ENCODE measurements at regions not wholly inside any gene's neighbourhood (a gene's known extent, or its start where the extent isn't known, plus 50 kb on each side); places are given as distances from the start of the nearest gene placed in this dataset.

DNA sequence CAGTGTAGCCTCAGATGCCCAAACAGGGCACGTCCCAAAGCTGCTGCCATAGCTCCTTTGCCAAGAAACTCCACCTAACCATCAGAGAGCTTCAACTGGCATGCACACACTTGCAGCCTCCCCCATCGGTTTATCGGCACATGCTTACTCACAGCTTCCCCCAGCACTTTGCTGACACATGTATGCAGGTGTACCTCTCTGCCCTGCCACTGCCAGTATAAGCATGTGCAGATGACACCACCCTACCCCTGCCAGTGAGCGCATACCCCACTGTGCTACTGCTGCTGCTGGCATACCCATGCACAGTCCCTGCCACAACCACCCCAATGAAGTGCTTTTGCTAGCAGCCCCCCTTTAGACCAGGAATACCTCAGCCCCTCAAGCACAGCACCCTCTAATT, 1231.0 kb downstream of the DSC3 start:
- no peak for FAIRE-seq

DNA sequence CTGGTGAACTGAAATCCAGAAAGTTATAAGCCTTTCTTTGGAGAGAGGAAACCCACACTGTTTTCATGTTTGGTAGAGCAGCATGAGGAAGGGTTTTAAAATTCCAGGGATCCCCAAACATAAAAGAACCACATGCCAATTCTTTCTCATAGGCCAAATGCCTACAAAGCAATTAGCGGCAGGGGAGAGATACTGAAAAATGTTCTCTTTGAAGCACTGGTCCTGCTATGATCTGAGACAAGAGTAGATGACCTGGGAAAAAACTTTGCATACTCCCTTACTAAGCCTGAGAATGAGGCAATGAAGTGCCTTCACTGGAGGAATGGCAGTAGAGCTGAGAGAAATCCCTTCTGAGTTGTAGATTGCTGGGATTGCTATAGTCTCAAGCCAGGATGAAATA, 1261.7 kb downstream of the DSC3 start:
- Histone ChIP-seq H2AFZ (ENCODE audit: control insufficient read depth, low read length) (no peak overlapping the region), H3K4me1 (ENCODE audit: control insufficient read depth, extremely low read depth, insufficient read depth, low read length) (no peaks in the 10 kb centered on the region), H3K36me3 (ENCODE audit: control insufficient read depth in 2 of 2, extremely low read depth in 1 of 2, insufficient read depth in 2 of 2, low read length in 2 of 2) (no peaks in the 10 kb centered on the region), H3K9me1 (ENCODE audit: control insufficient read depth, extremely low read depth, insufficient read depth, low read length) (no peaks in the 10 kb centered on the region), H3K79me2 (ENCODE audit: control insufficient read depth, insufficient read depth, low read length) (no peaks in the 10 kb centered on the region), H3K27ac (ENCODE audit: control insufficient read depth, insufficient read depth, low read length) (no peak overlapping the region), H3K4me3 (ENCODE audit: control insufficient read depth in 2 of 3, extremely low read depth in 1 of 3, insufficient read depth in 2 of 3, low read depth in 1 of 3, low read length in 3 of 3) (no peak overlapping the region), H4K20me1 (ENCODE audit: control insufficient read depth, extremely low read depth, insufficient read depth, low read length) (no peaks in the 10 kb centered on the region), H3K9me3 (ENCODE audit: control insufficient read depth, low read depth, low read length) (no peaks in the 10 kb centered on the region), H3K4me2 (ENCODE audit: control insufficient read depth, extremely low read depth, insufficient read depth, low read depth, low read length) (no peak overlapping the region), H3K9ac (ENCODE audit: control insufficient read depth, extremely low read depth, insufficient read depth, low read length) (no peak overlapping the region), H3K27me3 (ENCODE audit: control insufficient read depth, extremely low read depth, insufficient read depth, low read length) (no peaks in the 10 kb centered on the region)
- DNase-seq (ENCODE audit: low read depth, low spot score) (no peak), FAIRE-seq (no peak)
- dilution Hi-C loops (cut with MboI; ENCODE audit: extremely low pct_ligation_motif_present, low sequenced_read_pairs): no loop called here
- TF ChIP-seq, protein P1, sequence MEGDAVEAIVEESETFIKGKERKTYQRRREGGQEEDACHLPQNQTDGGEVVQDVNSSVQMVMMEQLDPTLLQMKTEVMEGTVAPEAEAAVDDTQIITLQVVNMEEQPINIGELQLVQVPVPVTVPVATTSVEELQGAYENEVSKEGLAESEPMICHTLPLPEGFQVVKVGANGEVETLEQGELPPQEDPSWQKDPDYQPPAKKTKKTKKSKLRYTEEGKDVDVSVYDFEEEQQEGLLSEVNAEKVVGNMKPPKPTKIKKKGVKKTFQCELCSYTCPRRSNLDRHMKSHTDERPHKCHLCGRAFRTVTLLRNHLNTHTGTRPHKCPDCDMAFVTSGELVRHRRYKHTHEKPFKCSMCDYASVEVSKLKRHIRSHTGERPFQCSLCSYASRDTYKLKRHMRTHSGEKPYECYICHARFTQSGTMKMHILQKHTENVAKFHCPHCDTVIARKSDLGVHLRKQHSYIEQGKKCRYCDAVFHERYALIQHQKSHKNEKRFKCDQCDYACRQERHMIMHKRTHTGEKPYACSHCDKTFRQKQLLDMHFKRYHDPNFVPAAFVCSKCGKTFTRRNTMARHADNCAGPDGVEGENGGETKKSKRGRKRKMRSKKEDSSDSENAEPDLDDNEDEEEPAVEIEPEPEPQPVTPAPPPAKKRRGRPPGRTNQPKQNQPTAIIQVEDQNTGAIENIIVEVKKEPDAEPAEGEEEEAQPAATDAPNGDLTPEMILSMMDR (optimal IDR thresholded peaks at IDR 0.05 in 1 of 3, IDR thresholded peaks at IDR 0.05 in 1 of 3, conservative IDR thresholded peaks at IDR 0.05 in 1 of 3; ENCODE audit: extremely low read depth in 1 of 3, insufficient read depth in 2 of 3, low read length in 3 of 3): no peak
- TF ChIP-seq EZH2 (IDR thresholded peaks at IDR 0.05; ENCODE audit: low read length): no peak

More for the DNA sequence above, 1231.0 kb downstream of the DSC3 start:
- H3K4me1 ChIP-seq (ENCODE audit: control insufficient read depth, extremely low read depth, insufficient read depth, low read length): no peaks in the 10 kb centered on the region
- DNase-seq (ENCODE audit: low read depth, low spot score): no peak
- no peaks in the 10 kb centered on the region for H3K27me3 ChIP-seq (ENCODE audit: control insufficient read depth, extremely low read depth, insufficient read depth, low read length)
- H3K27ac ChIP-seq (ENCODE audit: control insufficient read depth, insufficient read depth, low read length): no peak overlapping the region
- H3K4me3 ChIP-seq (ENCODE audit: control insufficient read depth in 2 of 3, extremely low read depth in 1 of 3, insufficient read depth in 2 of 3, low read depth in 1 of 3, low read length in 3 of 3): no peak overlapping the region
- no peaks in the 10 kb centered on the region for H3K36me3 ChIP-seq (ENCODE audit: control insufficient read depth in 2 of 2, extremely low read depth in 1 of 2, insufficient read depth in 2 of 2, low read length in 2 of 2)
- H3K9ac ChIP-seq (ENCODE audit: control insufficient read depth, extremely low read depth, insufficient read depth, low read length): no peak overlapping the region
- TF ChIP-seq EZH2 (IDR thresholded peaks at IDR 0.05; ENCODE audit: low read length): no peak
- TF ChIP-seq, protein P1 (optimal IDR thresholded peaks at IDR 0.05 in 1 of 3, IDR thresholded peaks at IDR 0.05 in 1 of 3, conservative IDR thresholded peaks at IDR 0.05 in 1 of 3; ENCODE audit: extremely low read depth in 1 of 3, insufficient read depth in 2 of 3, low read length in 3 of 3): no peak
- H2AFZ ChIP-seq (ENCODE audit: control insufficient read depth, low read length): no peak overlapping the region
- dilution Hi-C loops (cut with MboI; ENCODE audit: extremely low pct_ligation_motif_present, low sequenced_read_pairs): no loop called here
- no peak overlapping the region for H3K4me2 ChIP-seq (ENCODE audit: control insufficient read depth, extremely low read depth, insufficient read depth, low read depth, low read length)
- H3K9me1 ChIP-seq (ENCODE audit: control insufficient read depth, extremely low read depth, insufficient read depth, low read length): no peaks in the 10 kb centered on the region
- H3K9me3 ChIP-seq (ENCODE audit: control insufficient read depth, low read depth, low read length): no peaks in the 10 kb centered on the region
- H4K20me1 ChIP-seq (ENCODE audit: control insufficient read depth, extremely low read depth, insufficient read depth, low read length): no peaks in the 10 kb centered on the region
- no peaks in the 10 kb centered on the region for H3K79me2 ChIP-seq (ENCODE audit: control insufficient read depth, insufficient read depth, low read length)

Measured in keratinocyte (primary cell).